A673 (cell line): ENCODE measurements at regions not wholly inside any gene's neighbourhood (a gene's known extent, or its start where the extent isn't known, plus 50 kb on each side); places are given as distances from the start of the nearest gene placed in this dataset.
A peak's percentile ranks its signal among the peaks of the same experiment; 100 is the strongest.

ENCODE experiments used
- BruUV-seq: library from RNA; stranded (reverse); fragments of 400-500 nt; replicated peaks from 2 replicates; lab custom pipeline; 2021; lab: Mats Ljungman, UMichigan
- CTCF ChIA-PET: fragments of 300-600 bp; sonication (Branson Sonifier 250); formaldehyde crosslinking; loops from one replicate; lab custom pipeline; 2022; ENCODE audit warnings: antibody characterized with exemption; lab: Charles Lee
- POLR2A ChIA-PET: fragments of 300-600 bp; sonication (Branson Sonifier 250); formaldehyde crosslinking; loops from one replicate; lab custom pipeline; 2022; ENCODE audit warnings: antibody characterized with exemption; ENCODE audit not compliant: low non-redundant PET; lab: Charles Lee
- DNase-seq: peaks from one replicate; pipeline ENCODE4 v3.0.0-alpha.2; 2015; ENCODE audit warnings: low spot score
- H3K27ac ChIP-seq: fragments of 200-600 bp; sonication (generic); 2 replicates; pipeline ENCODE4 v1.5.1; 2016; ENCODE audit warnings: mixed run types, low read depth, mild to moderate bottlenecking, mixed read lengths, antibody characterized with exemption, low read length; ENCODE audit not compliant: poor library complexity, severe bottlenecking
- H3K27me3 ChIP-seq: fragments of 200-600 bp; sonication (generic); replicated peaks from 2 replicates; pipeline ENCODE4 v1.6.1; 2017; ENCODE audit warnings: mixed run types, low read depth, mild to moderate bottlenecking, mixed read lengths, antibody characterized with exemption, low read length; ENCODE audit not compliant: insufficient read depth, poor library complexity
- H3K36me3 ChIP-seq: fragments of 200-600 bp; sonication (generic); 2 replicates; pipeline ENCODE4 v1.6.1; 2016; ENCODE audit warnings: mixed run types, mild to moderate bottlenecking, mixed read lengths, antibody characterized with exemption, low read length; ENCODE audit not compliant: insufficient read depth, poor library complexity, severe bottlenecking
- H3K4me1 ChIP-seq: fragments of 200-600 bp; sonication (generic); 2 replicates; pipeline ENCODE4 v1.6.1; 2017; ENCODE audit warnings: mixed run types, mild to moderate bottlenecking, mixed read lengths, antibody characterized with exemption, low read length; ENCODE audit not compliant: insufficient read depth, poor library complexity, severe bottlenecking
- H3K4me3 ChIP-seq: fragments of 200-600 bp; sonication (generic); 2 replicates; pipeline ENCODE4 v1.5.1; 2016; ENCODE audit warnings: low read depth, mixed run types, mild to moderate bottlenecking, mixed read lengths, low read length; ENCODE audit not compliant: poor library complexity, severe bottlenecking
- H3K9me3 ChIP-seq: fragments of 200-600 bp; sonication (generic); 2 replicates; pipeline ENCODE4 v1.6.1; 2016; ENCODE audit warnings: mixed run types, low read depth, mild to moderate bottlenecking, mixed read lengths, antibody characterized with exemption, low read length; ENCODE audit not compliant: poor library complexity, severe bottlenecking
- EZH2 ChIP-seq: fragments of 200-600 bp; sonication (generic); IDR thresholded peaks from 2 replicates; pipeline ENCODE4 v1.6.1; 2017; ENCODE audit warnings: borderline replicate concordance, low read depth, mild to moderate bottlenecking, mixed read lengths, antibody characterized with exemption, low read length; ENCODE audit not compliant: poor library complexity, severe bottlenecking
- intact Hi-C: fragments of 100-400 bp; cut with micrococcal nuclease; formaldehyde crosslinking; loops from one replicate; pipeline ENCODE4 v1.10.0; 2022; ENCODE audit not compliant: unreplicated experiment
- TF ChIP-seq, protein P1 (sequence below): fragments of 300-800, 200-600 bp; sonication (generic); conservative IDR thresholded peaks from 2 replicates; pipeline ENCODE4 v1.5.1; 2017; ENCODE audit warnings: low read depth, mild to moderate bottlenecking, antibody characterized with exemption, low read length, moderate library complexity, mixed read lengths

DNA sequence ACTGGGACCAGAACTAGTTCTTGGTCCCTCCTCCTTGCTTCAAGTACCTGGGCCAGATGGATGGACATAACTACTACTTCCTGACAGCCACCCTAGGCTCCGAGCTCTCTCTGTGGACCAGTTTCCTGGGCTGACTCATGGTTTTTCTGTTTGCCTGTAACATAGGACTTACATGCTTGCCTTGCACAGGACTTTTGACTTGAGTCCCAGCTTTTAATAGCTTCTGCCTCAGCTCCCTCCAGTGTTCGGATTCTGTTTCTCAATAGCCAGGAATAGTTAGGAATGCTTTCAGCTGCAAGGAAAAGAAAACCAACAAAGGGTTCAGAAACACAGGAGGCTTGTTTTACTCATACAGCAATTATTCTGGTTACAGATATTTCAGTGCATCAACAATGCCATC, 405.9 kb downstream of the ZNF536 start:
- Histone ChIP-seq H3K4me1 (peaks cover 50% of the 10 kb centered on the region), H3K9me3 (peaks cover under 1% of the 10 kb centered on the region), H3K36me3 (no peaks in the 10 kb centered on the region), H3K4me3 (no peak overlapping the region), H3K27ac (peak overlapping the region; percentile 97), H3K27me3 (no peaks in the 10 kb centered on the region)
- no peak for DNase-seq
- ChIA-PET CTCF (no interaction called here), POLR2A (no interaction called here)
- BruUV-seq, result no TSS peak
- intact Hi-C loops, result no loop called here
- TF ChIP-seq EZH2, result no peak
- TF ChIP-seq, protein P1, sequence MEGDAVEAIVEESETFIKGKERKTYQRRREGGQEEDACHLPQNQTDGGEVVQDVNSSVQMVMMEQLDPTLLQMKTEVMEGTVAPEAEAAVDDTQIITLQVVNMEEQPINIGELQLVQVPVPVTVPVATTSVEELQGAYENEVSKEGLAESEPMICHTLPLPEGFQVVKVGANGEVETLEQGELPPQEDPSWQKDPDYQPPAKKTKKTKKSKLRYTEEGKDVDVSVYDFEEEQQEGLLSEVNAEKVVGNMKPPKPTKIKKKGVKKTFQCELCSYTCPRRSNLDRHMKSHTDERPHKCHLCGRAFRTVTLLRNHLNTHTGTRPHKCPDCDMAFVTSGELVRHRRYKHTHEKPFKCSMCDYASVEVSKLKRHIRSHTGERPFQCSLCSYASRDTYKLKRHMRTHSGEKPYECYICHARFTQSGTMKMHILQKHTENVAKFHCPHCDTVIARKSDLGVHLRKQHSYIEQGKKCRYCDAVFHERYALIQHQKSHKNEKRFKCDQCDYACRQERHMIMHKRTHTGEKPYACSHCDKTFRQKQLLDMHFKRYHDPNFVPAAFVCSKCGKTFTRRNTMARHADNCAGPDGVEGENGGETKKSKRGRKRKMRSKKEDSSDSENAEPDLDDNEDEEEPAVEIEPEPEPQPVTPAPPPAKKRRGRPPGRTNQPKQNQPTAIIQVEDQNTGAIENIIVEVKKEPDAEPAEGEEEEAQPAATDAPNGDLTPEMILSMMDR, result no peak

DNA sequence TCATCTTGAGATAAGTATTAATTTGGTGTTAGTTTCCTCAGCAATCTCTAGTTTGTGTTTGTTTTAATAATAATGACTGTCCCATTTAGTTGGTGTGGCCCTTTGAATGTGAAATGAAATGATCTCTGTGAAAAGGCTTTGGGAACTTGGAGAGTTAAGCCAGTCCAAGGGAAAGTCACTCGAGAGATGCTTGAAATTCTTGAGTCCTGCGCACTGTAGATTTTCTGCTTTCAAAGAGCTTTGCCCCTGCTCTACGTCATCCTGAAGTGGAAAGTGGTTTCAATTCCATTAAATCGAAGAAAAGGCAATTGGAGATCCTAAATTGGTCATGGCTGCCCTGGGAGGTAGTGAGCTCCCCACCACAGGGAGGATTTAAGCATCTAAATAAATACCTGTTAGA, 403.8 kb downstream of the ZNF536 start:
- H3K36me3 ChIP-seq, result no peaks in the 10 kb centered on the region
- ChIA-PET CTCF (no interaction called here), POLR2A (no interaction called here)
- no peak for TF ChIP-seq EZH2
- TF ChIP-seq, protein P1, result no peak
- H3K27ac ChIP-seq, result no peak overlapping the region
- intact Hi-C loops, result no loop called here
- H3K4me1 ChIP-seq, result peaks cover 42% of the 10 kb centered on the region
- H3K9me3 ChIP-seq, result peaks cover 20% of the 10 kb centered on the region
- no peaks in the 10 kb centered on the region for H3K27me3 ChIP-seq
- no peak overlapping the region for H3K4me3 ChIP-seq
- BruUV-seq, result no TSS peak
- no peak for DNase-seq

DNA sequence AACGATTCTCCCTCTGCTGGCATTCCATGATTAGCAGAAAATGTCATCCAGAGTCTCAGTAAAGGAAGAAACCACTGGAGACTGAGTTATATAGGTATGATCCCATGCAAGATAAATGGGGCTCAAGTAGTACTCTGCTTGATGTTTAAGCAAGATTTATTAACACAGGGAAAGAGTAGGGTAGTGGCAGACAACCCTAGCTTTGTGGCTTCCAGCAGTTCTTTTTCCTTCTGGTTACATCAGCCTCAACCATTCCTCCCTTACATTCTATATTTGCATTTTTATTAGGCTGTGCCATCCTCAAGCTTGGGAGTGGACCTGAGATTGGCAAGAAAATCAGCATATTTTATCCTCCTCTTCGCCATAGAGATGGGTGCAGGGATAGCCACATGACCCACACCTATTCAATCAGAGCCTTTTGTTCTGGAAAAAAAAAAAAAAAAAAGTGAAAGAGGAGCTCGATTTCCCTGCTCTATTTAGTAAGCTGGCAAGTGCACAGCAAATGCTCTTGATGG, 402.1 kb downstream of the ZNF536 start:
- BruUV-seq, result no TSS peak
- CTCF ChIA-PET, result no interaction called here
- no peak for TF ChIP-seq EZH2
- TF ChIP-seq, protein P1, result no peak

More for the DNA sequence above, 402.1 kb downstream of the ZNF536 start:
- Histone ChIP-seq H3K4me1 (peaks cover 27% of the 10 kb centered on the region), H3K27ac (peak overlapping the region; percentile 20), H3K9me3 (peaks cover 20% of the 10 kb centered on the region), H3K4me3 (no peak overlapping the region), H3K27me3 (no peaks in the 10 kb centered on the region), H3K36me3 (no peaks in the 10 kb centered on the region)
- intact Hi-C loops, result no loop called here
- POLR2A ChIA-PET, result no interaction called here
- no peak for DNase-seq
